Keratinocyte (primary cell): ENCODE measurements at regions not wholly inside any gene's neighbourhood (a gene's known extent, or its start where the extent isn't known, plus 50 kb on each side); places are given as distances from the start of the nearest gene placed in this dataset.

Experiments used
- DNase-seq: peaks from one replicate; pipeline ENCODE4 v3.0.0-alpha.2; 2011; ENCODE audit warnings: low read depth, missing footprints, low spot score
- FAIRE-seq: peaks from 2 replicates; lab custom pipeline; 2011; peaks lifted over from hg19 to GRCh38; lab: Jason Lieb, UNC
- H2AFZ ChIP-seq: 2 replicates; pipeline ENCODE4 v1.6.0; 2012; ENCODE audit warnings: low read length, control low read depth, inconsistent platforms; ENCODE audit not compliant: control insufficient read depth
- H3K27ac ChIP-seq: 2 replicates; pipeline ENCODE4 v1.5.1; 2011; ENCODE audit warnings: low read length; ENCODE audit not compliant: control insufficient read depth, insufficient read depth
- H3K27me3 ChIP-seq: 3 replicates; pipeline ENCODE4 v1.6.0; 2011; ENCODE audit warnings: low read length; ENCODE audit not compliant: control insufficient read depth, insufficient read depth; ENCODE audit errors: extremely low read depth
- H3K36me3 ChIP-seq, 2 experiments: 2 replicates in 1 of 2; 3 replicates in 1 of 2; pipeline ENCODE4 v1.5.1; 2011; ENCODE audit warnings: low read length in 2 of 2, mild to moderate bottlenecking in 1 of 2; ENCODE audit not compliant: control insufficient read depth in 2 of 2, insufficient read depth in 2 of 2; ENCODE audit errors: extremely low read depth in 1 of 2
- H3K4me1 ChIP-seq: 3 replicates; pipeline ENCODE4 v1.5.1; 2011; ENCODE audit warnings: low read length; ENCODE audit not compliant: control insufficient read depth, insufficient read depth; ENCODE audit errors: extremely low read depth
- H3K4me2 ChIP-seq: 3 replicates; pipeline ENCODE4 v1.6.0; 2011; ENCODE audit warnings: low read depth, low read length; ENCODE audit not compliant: control insufficient read depth, insufficient read depth; ENCODE audit errors: extremely low read depth
- H3K4me3 ChIP-seq, 3 experiments: fragments of 200-600 bp in 1 of 3; sonication (generic) in 1 of 3; 2 replicates in 2 of 3; 3 replicates in 1 of 3; pipeline ENCODE4 v1.5.1; 2011 to 2016; ENCODE audit warnings: low read length in 3 of 3, mild to moderate bottlenecking in 3 of 3, control low read depth in 2 of 3, inconsistent platforms in 1 of 3, low read depth in 1 of 3, mixed read lengths in 1 of 3, mixed run types in 1 of 3, moderate library complexity in 1 of 3; ENCODE audit not compliant: control insufficient read depth in 2 of 3, insufficient read depth in 2 of 3; ENCODE audit errors: extremely low read depth in 1 of 3
- H3K79me2 ChIP-seq: 2 replicates; pipeline ENCODE4 v1.6.0; 2012; ENCODE audit warnings: low read length; ENCODE audit not compliant: control insufficient read depth, insufficient read depth
- H3K9ac ChIP-seq: 3 replicates; pipeline ENCODE4 v1.6.0; 2011; ENCODE audit warnings: low read length; ENCODE audit not compliant: control insufficient read depth, insufficient read depth; ENCODE audit errors: extremely low read depth
- H3K9me1 ChIP-seq: 3 replicates; pipeline ENCODE4 v1.6.0; 2011; ENCODE audit warnings: low read length; ENCODE audit not compliant: control insufficient read depth, insufficient read depth; ENCODE audit errors: extremely low read depth
- H3K9me3 ChIP-seq: 2 replicates; pipeline ENCODE4 v1.5.1; 2012; ENCODE audit warnings: low read depth, low read length; ENCODE audit not compliant: control insufficient read depth
- H4K20me1 ChIP-seq: 3 replicates; pipeline ENCODE4 v1.6.0; 2011; ENCODE audit warnings: low read length; ENCODE audit not compliant: control insufficient read depth, insufficient read depth; ENCODE audit errors: extremely low read depth
- EZH2 ChIP-seq: IDR thresholded peaks from one replicate; pipeline ENCODE4 v1.6.1; 2012; ENCODE audit warnings: inconsistent platforms, mild to moderate bottlenecking, low read length, moderate library complexity
- dilution Hi-C: fragments of 300-500 bp; cut with MboI; formaldehyde crosslinking; loops from one replicate; pipeline ENCODE4 v1.7.0; 2020; ENCODE audit warnings: low sequenced_read_pairs; ENCODE audit not compliant: extremely low pct_ligation_motif_present
- TF ChIP-seq, protein P1 (sequence below), 3 experiments: IDR thresholded peaks in 1 of 3; conservative IDR thresholded peaks in 1 of 3; optimal IDR thresholded peaks in 1 of 3; 2 replicates in 2 of 3; 3 replicates in 1 of 3; pipeline versions ENCODE3 to v1.5.1; 2011; ENCODE audit warnings: low read length in 3 of 3, mild to moderate bottlenecking in 3 of 3, moderate library complexity in 2 of 3, control low read depth in 1 of 3, inconsistent platforms in 1 of 3; ENCODE audit not compliant: insufficient read depth in 2 of 3; ENCODE audit errors: extremely low read depth in 1 of 3

DNA sequence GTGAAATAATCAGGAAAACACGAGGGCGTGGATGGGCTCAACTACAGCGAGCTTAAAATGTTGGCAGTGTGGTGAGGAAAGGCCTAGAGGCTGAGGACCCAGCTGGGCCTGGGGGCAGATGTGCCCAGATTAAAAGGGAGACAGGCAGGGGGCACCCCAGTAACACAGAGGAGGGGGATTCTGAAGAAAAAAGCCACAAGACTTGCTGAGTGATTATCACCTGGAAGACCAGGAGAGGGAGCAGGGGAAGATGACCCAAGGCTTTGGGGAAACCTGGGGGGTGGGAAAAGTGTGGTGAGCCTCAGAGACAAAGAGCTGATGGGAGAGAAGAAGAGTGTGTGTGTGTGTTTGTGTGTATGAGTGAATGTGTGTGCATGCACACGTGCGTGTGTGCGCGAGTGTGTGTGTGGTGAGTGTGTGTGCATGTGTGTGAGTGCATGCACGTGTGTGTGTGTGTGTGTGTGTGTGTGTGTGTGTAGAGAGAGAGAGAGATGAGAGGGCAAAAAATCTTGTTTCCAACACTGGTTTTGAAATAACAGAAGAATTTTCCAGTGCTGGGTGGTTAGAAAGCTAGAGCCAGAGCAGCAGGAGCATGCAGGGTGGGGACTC, 500.5 kb downstream of the BUD13 start:
- Histone ChIP-seq H3K9ac (no peak overlapping the region), H3K9me3 (no peaks in the 10 kb centered on the region), H3K4me3 (no peak overlapping the region), H3K4me1 (no peaks in the 10 kb centered on the region), H3K27ac (no peak overlapping the region), H3K9me1 (no peaks in the 10 kb centered on the region), H3K36me3 (no peaks in the 10 kb centered on the region), H3K4me2 (no peak overlapping the region), H3K79me2 (no peaks in the 10 kb centered on the region), H3K27me3 (no peaks in the 10 kb centered on the region), H2AFZ (no peak overlapping the region), H4K20me1 (no peaks in the 10 kb centered on the region)
- dilution Hi-C loops: no loop called here
- TF ChIP-seq, protein P1, sequence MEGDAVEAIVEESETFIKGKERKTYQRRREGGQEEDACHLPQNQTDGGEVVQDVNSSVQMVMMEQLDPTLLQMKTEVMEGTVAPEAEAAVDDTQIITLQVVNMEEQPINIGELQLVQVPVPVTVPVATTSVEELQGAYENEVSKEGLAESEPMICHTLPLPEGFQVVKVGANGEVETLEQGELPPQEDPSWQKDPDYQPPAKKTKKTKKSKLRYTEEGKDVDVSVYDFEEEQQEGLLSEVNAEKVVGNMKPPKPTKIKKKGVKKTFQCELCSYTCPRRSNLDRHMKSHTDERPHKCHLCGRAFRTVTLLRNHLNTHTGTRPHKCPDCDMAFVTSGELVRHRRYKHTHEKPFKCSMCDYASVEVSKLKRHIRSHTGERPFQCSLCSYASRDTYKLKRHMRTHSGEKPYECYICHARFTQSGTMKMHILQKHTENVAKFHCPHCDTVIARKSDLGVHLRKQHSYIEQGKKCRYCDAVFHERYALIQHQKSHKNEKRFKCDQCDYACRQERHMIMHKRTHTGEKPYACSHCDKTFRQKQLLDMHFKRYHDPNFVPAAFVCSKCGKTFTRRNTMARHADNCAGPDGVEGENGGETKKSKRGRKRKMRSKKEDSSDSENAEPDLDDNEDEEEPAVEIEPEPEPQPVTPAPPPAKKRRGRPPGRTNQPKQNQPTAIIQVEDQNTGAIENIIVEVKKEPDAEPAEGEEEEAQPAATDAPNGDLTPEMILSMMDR (optimal IDR thresholded peaks at IDR 0.05 in 1 of 3, IDR thresholded peaks at IDR 0.05 in 1 of 3, conservative IDR thresholded peaks at IDR 0.05 in 1 of 3; ENCODE audit: extremely low read depth in 1 of 3, insufficient read depth in 2 of 3, low read length in 3 of 3): no peak
- no peak for TF ChIP-seq EZH2
- DNase-seq: no peak
- no peak for FAIRE-seq

DNA sequence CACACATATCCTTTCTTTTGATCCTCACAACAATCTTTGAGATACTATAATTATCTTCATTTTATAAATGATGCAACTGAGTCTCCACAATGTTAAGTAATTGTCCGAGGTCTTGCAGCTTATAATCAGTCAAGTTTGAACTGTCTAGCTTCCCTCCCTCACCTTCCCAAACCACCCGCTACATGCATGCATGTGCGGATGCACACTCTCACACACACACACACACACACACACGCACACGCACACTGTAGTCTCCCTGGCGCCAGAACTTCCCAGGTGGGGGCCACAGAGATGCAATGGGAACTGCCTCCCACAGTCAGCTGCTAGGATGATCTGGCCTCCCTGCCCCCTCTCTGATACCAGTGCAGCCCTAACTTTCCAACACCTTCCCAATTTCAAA, 501.3 kb downstream of the BUD13 start:
- dilution Hi-C loops: no loop called here
- H3K4me3 ChIP-seq: no peak overlapping the region
- TF ChIP-seq EZH2: no peak
- TF ChIP-seq, protein P1 (optimal IDR thresholded peaks at IDR 0.05 in 1 of 3, IDR thresholded peaks at IDR 0.05 in 1 of 3, conservative IDR thresholded peaks at IDR 0.05 in 1 of 3; ENCODE audit: extremely low read depth in 1 of 3, insufficient read depth in 2 of 3, low read length in 3 of 3): no peak
- H4K20me1 ChIP-seq: no peaks in the 10 kb centered on the region
- H2AFZ ChIP-seq: no peak overlapping the region
- H3K36me3 ChIP-seq: no peaks in the 10 kb centered on the region
- no peaks in the 10 kb centered on the region for H3K9me1 ChIP-seq
- DNase-seq (no peak), FAIRE-seq (no peak)
- H3K9ac ChIP-seq: no peak overlapping the region
- no peaks in the 10 kb centered on the region for H3K4me1 ChIP-seq
- H3K4me2 ChIP-seq: no peak overlapping the region
- no peaks in the 10 kb centered on the region for H3K79me2 ChIP-seq
- H3K27me3 ChIP-seq: no peaks in the 10 kb centered on the region
- H3K27ac ChIP-seq: no peak overlapping the region
- no peaks in the 10 kb centered on the region for H3K9me3 ChIP-seq
